Suprapubic skin (tissue), 4 donors: ENCODE measurements at regions not wholly inside any gene's neighbourhood (a gene's known extent, or its start where the extent isn't known, plus 50 kb on each side); places are given as distances from the start of the nearest gene placed in this dataset.

Experiments
- CTCF ChIP-seq, 2 donors: fragments of 200-600 bp in 1 of 2; fragments of 450-650 bp in 1 of 2; sonication (generic) in 1 of 2; IDR thresholded peaks; one replicate each; pipeline ENCODE4 v1.5.1; 2016 to 2019; ENCODE audit warnings: antibody characterized with exemption in 2 of 2, mild to moderate bottlenecking in 1 of 2, moderate library complexity in 1 of 2
- EP300 ChIP-seq: sonication (generic); formaldehyde crosslinking; IDR thresholded peaks from one replicate; pipeline ENCODE4 v1.6.1; 2017; ENCODE audit warnings: antibody characterized with exemption
- POLR2A ChIP-seq, 2 donors: fragments of 450-650 bp; IDR thresholded peaks; one replicate each; pipeline ENCODE4 v1.6.1; 2017; ENCODE audit warnings: antibody characterized with exemption in 2 of 2, mild to moderate bottlenecking in 2 of 2, moderate library complexity in 2 of 2
- POLR2AphosphoS5 ChIP-seq, 3 donors: sonication (generic); formaldehyde crosslinking; IDR thresholded peaks; one replicate each; pipeline ENCODE4 v1.6.1; 2017; ENCODE audit warnings: antibody characterized with exemption in 3 of 3

- TF ChIP-seq POLR2A (IDR thresholded peaks at IDR 0.05) (no peak), CTCF (IDR thresholded peaks at IDR 0.05) (no peak), EP300 (no peak), POLR2AphosphoS5 (IDR thresholded peaks at IDR 0.05) (no peak)
These were observed 91.7 kb upstream of the ASB18 start for GRCh38 chr2:236355911-236356310.
